H1 (cell line): ENCODE measurements at regions not wholly inside any gene's neighbourhood (a gene's known extent, or its start where the extent isn't known, plus 50 kb on each side); places are given as distances from the start of the nearest gene placed in this dataset.

Source experiments
- CTCF ChIA-PET: fragments of 300-600 bp; sonication (Branson Sonifier 250); formaldehyde crosslinking; loops from one replicate; lab custom pipeline; 2021; ENCODE audit not compliant: partially characterized antibody; lab: Charles Lee
- POLR2A ChIA-PET: fragments of 300-600 bp; sonication (Branson Sonifier 250); formaldehyde crosslinking; loops from one replicate; lab custom pipeline; 2021; ENCODE audit warnings: inconsistent platforms; ENCODE audit not compliant: partially characterized antibody; lab: Charles Lee
- DNase-seq, 2 experiments: peaks; one replicate each; pipeline versions ENCODE4 v3.0.0 to v3.0.0-alpha.2; 2010 to 2022; ENCODE audit warnings: low spot score in 2 of 2, low read depth in 1 of 2, mixed read lengths in 1 of 2
- FAIRE-seq: peaks from 2 replicates; lab custom pipeline; 2011; peaks lifted over from hg19 to GRCh38; lab: Jason Lieb, UNC
- H2AFZ ChIP-seq: 2 replicates; pipeline ENCODE4 v1.8.1; 2012; ENCODE audit warnings: low read length, inconsistent platforms
- H2AK5ac ChIP-seq: 2 replicates; pipeline ENCODE4 v1.6.1; 2013; ENCODE audit warnings: low read depth, low read length
- H2BK120ac ChIP-seq: replicated peaks from 2 replicates; pipeline ENCODE3; 2013; ENCODE audit warnings: low read depth, low read length, inconsistent platforms
- H2BK12ac ChIP-seq: 2 replicates; pipeline ENCODE4 v1.6.1; 2013; ENCODE audit warnings: low read depth, low read length
- H2BK15ac ChIP-seq: 2 replicates; pipeline ENCODE4 v1.6.1; 2013; ENCODE audit warnings: low read length
- H2BK20ac ChIP-seq: 2 replicates; pipeline ENCODE4 v1.6.1; 2013; ENCODE audit warnings: low read length
- H2BK5ac ChIP-seq: 2 replicates; pipeline ENCODE4 v1.6.1; 2013; ENCODE audit warnings: low read depth, low read length
- H3K14ac ChIP-seq: 2 replicates; pipeline ENCODE4 v1.6.1; 2013; ENCODE audit warnings: inconsistent platforms; ENCODE audit not compliant: insufficient read length
- H3K18ac ChIP-seq: 2 replicates; pipeline ENCODE4 v1.6.1; 2013; ENCODE audit warnings: low read length; ENCODE audit errors: extremely low read depth
- H3K23ac ChIP-seq: 2 replicates; pipeline ENCODE4 v1.6.1; 2013; ENCODE audit warnings: inconsistent platforms; ENCODE audit not compliant: insufficient read length
- H3K23me2 ChIP-seq: 2 replicates; pipeline ENCODE4 v1.6.1; 2013; ENCODE audit warnings: low read depth, low read length
- H3K27ac ChIP-seq: 2 replicates; pipeline ENCODE4 v1.6.1; 2011; ENCODE audit warnings: low read depth, low read length, inconsistent platforms
- H3K27me3 ChIP-seq, 4 experiments: replicated peaks in 1 of 4; 1 replicate in 1 of 4; 2 replicates in 3 of 4; pipeline versions ENCODE4 v1.6.1 to v1.8.1; 2011 to 2013; ENCODE audit warnings: low read length in 3 of 4, mild to moderate bottlenecking in 3 of 4, inconsistent platforms in 2 of 4, mixed read lengths in 2 of 4, moderate library complexity in 1 of 4; ENCODE audit not compliant: control insufficient read depth in 3 of 4, insufficient read depth in 3 of 4; ENCODE audit errors: extremely low read depth in 1 of 4
- H3K36me3 ChIP-seq, 4 experiments: 2 replicates each; pipeline versions ENCODE4 v1.6.1 to v1.8.1; 2011 to 2013; ENCODE audit warnings: mild to moderate bottlenecking in 4 of 4, low read length in 3 of 4, moderate library complexity in 2 of 4, control low read depth in 1 of 4, inconsistent platforms in 1 of 4; ENCODE audit not compliant: insufficient read depth in 4 of 4, control insufficient read depth in 2 of 4
- H3K4ac ChIP-seq: replicated peaks from 2 replicates; pipeline ENCODE3; 2013; ENCODE audit warnings: low read length, low read depth, mixed read lengths, inconsistent platforms; ENCODE audit not compliant: insufficient read length
- H3K4me1 ChIP-seq, 4 experiments: replicated peaks in 1 of 4; 1 replicate in 1 of 4; 2 replicates in 3 of 4; pipeline versions ENCODE4 v1.6.1 to v1.8.1; 2011 to 2013; ENCODE audit warnings: low read length in 3 of 4, inconsistent platforms in 2 of 4, mixed read lengths in 1 of 4; ENCODE audit not compliant: insufficient read depth in 4 of 4, control insufficient read depth in 3 of 4
- H3K4me2 ChIP-seq, 2 experiments: 2 replicates each; pipeline versions ENCODE4 v1.6.1 to v1.8.1; 2011 to 2013; ENCODE audit warnings: low read depth in 2 of 2, low read length in 2 of 2, control low read depth in 1 of 2, inconsistent platforms in 1 of 2, mild to moderate bottlenecking in 1 of 2; ENCODE audit not compliant: insufficient read depth in 1 of 2
- H3K4me3 ChIP-seq, 4 experiments: fragments of 200-600, 300-600 bp in 1 of 4; sonication (generic), shearing (Covaris generic), sonication (Bioruptor Twin) in 1 of 4; 2 replicates each; pipeline versions ENCODE4 v1.5.1 to v1.8.1; 2011 to 2016; ENCODE audit warnings: low read length in 4 of 4, low read depth in 3 of 4, control low read depth in 2 of 4, inconsistent platforms in 2 of 4, mild to moderate bottlenecking in 2 of 4, mixed read lengths in 1 of 4, moderate library complexity in 1 of 4; ENCODE audit not compliant: insufficient read depth in 2 of 4; ENCODE audit errors: extremely low read depth in 1 of 4
- H3K56ac ChIP-seq: replicated peaks from 2 replicates; pipeline ENCODE3; 2013; ENCODE audit warnings: low read depth, mild to moderate bottlenecking, mixed read lengths, low read length, inconsistent platforms; ENCODE audit not compliant: insufficient read length
- H3K79me1 ChIP-seq: 2 replicates; pipeline ENCODE4 v1.6.1; 2013; ENCODE audit warnings: low read depth, low read length, control low read depth
- H3K79me2 ChIP-seq, 2 experiments: 2 replicates each; pipeline versions ENCODE4 v1.6.1 to v1.8.1; 2012 to 2013; ENCODE audit warnings: low read length in 2 of 2, mild to moderate bottlenecking in 2 of 2, inconsistent platforms in 1 of 2; ENCODE audit not compliant: insufficient read depth in 2 of 2, control insufficient read depth in 1 of 2
- H3K9ac ChIP-seq, 4 experiments: replicated peaks in 1 of 4; 1 replicate in 1 of 4; 2 replicates in 3 of 4; pipeline versions ENCODE4 v1.6.1 to v1.8.1; 2011 to 2013; ENCODE audit warnings: low read depth in 3 of 4, low read length in 3 of 4, control low read depth in 2 of 4, mild to moderate bottlenecking in 2 of 4, moderate library complexity in 2 of 4, inconsistent platforms in 1 of 4; ENCODE audit errors: extremely low read depth in 1 of 4
- H3K9me3 ChIP-seq, 2 experiments: 2 replicates each; pipeline versions ENCODE4 v1.6.1 to v1.8.1; 2012 to 2013; ENCODE audit warnings: mild to moderate bottlenecking in 2 of 2, moderate library complexity in 2 of 2, control low read depth in 1 of 2, inconsistent platforms in 1 of 2, low read depth in 1 of 2, low read length in 1 of 2, mixed read lengths in 1 of 2; ENCODE audit not compliant: insufficient read depth in 2 of 2
- H4K20me1 ChIP-seq, 2 experiments: replicated peaks in 1 of 2; 2 replicates each; pipeline versions ENCODE3 to v1.8.1; 2011 to 2013; ENCODE audit warnings: inconsistent platforms in 2 of 2, low read length in 2 of 2, mild to moderate bottlenecking in 1 of 2; ENCODE audit not compliant: insufficient read depth in 2 of 2, control insufficient read depth in 1 of 2
- H4K5ac ChIP-seq: 2 replicates; pipeline ENCODE4 v1.6.1; 2013; ENCODE audit warnings: low read length, low read depth, mixed read lengths, inconsistent platforms; ENCODE audit not compliant: insufficient read length
- H4K8ac ChIP-seq: 2 replicates; pipeline ENCODE4 v1.8.0; 2013; ENCODE audit warnings: mild to moderate bottlenecking, moderate library complexity, low read length, inconsistent platforms; ENCODE audit not compliant: insufficient read depth; ENCODE audit errors: extremely low read depth
- H4K91ac ChIP-seq: replicated peaks from 2 replicates; pipeline ENCODE3; 2013; ENCODE audit warnings: low read length, mixed read lengths, inconsistent platforms; ENCODE audit not compliant: insufficient read length
- CHD2 ChIP-seq: IDR thresholded peaks from 2 replicates; pipeline ENCODE4 v1.6.1; 2012; ENCODE audit warnings: low read length, improper control_type of control experiment
- HDAC6 ChIP-seq: IDR thresholded peaks from one replicate; pipeline ENCODE4 v1.7.1; 2012; ENCODE audit warnings: low read depth, mild to moderate bottlenecking, inconsistent platforms, low read length, moderate library complexity
- KDM1A ChIP-seq: fragments of 200-600, 300-600 bp; sonication (generic); IDR thresholded peaks from 2 replicates; pipeline ENCODE4 v1.7.1; 2016; ENCODE audit warnings: mild to moderate bottlenecking, low read length, borderline replicate concordance
- POU5F1 ChIP-seq: IDR thresholded peaks from 2 replicates; pipeline ENCODE4 v1.6.1; 2011; ENCODE audit warnings: low read depth, mild to moderate bottlenecking, low read length, moderate library complexity
- SP2 ChIP-seq: IDR thresholded peaks from 2 replicates; pipeline ENCODE4 v1.6.1; 2012; ENCODE audit warnings: mild to moderate bottlenecking, low read length, inconsistent platforms
- SUZ12 ChIP-seq: fragments of 200-600 bp; sonication (generic); IDR thresholded peaks from 2 replicates; pipeline ENCODE4 v1.6.1; 2012; ENCODE audit warnings: mild to moderate bottlenecking, inconsistent platforms, low read length, moderate library complexity, mixed read lengths
- TAF7 ChIP-seq: optimal IDR thresholded peaks from 2 replicates; pipeline ENCODE3; 2011; ENCODE audit warnings: low read depth, mild to moderate bottlenecking, inconsistent platforms, low read length, moderate library complexity, borderline replicate concordance
- TEAD4 ChIP-seq: IDR thresholded peaks from 2 replicates; pipeline ENCODE4 v1.6.1; 2012; ENCODE audit warnings: low read depth, low read length, inconsistent platforms, mixed read lengths
- WGBS, 2 experiments: shearing (Covaris generic) in 1 of 2; methylation state at CpG; one replicate each; pipeline versions ENCODE4 v1.1.6 to v1.1.7; 2013 to 2015; ENCODE audit warnings: low lambda C conversion rate in 2 of 2, mixed read lengths in 2 of 2, inconsistent platforms in 1 of 2, low coverage in 1 of 2, missing lambda C conversion rate in 1 of 2; ENCODE audit not compliant: insufficient replicate concordance in 2 of 2, insufficient coverage in 1 of 2, insufficient read length in 1 of 2; ENCODE audit errors: extremely low coverage in 1 of 2, missing lambda C conversion rate in 1 of 2; 5-methylcytosine and 5-hydroxymethylcytosine counted together

GRCh38 chr3:4139462-4140140 lies 163.6 kb upstream of the SETMAR start:
- no peak overlapping the region for H4K91ac ChIP-seq
- POLR2A ChIA-PET, result no interaction called here

More at GRCh38 chr3:4139462-4140140, 163.6 kb upstream of the SETMAR start:
- WGBS, 2 experiments, result 86% methylated on average over 3 of the region's 3 CpGs; no CpG with 5 or more reads in 1 of the 2 experiments
- no peak overlapping the region for H3K14ac ChIP-seq
- no peaks in the 10 kb centered on the region for H3K79me1 ChIP-seq
- H3K4me1 ChIP-seq, result no peaks in the 10 kb centered on the region
- H3K9ac ChIP-seq, result no peak overlapping the region
- H3K23ac ChIP-seq, result no peak overlapping the region
- H3K4me2 ChIP-seq, result no peak overlapping the region
- no peak overlapping the region for H2BK5ac ChIP-seq
- H4K5ac ChIP-seq, result no peak overlapping the region
- no peaks in the 10 kb centered on the region for H3K23me2 ChIP-seq
- H3K18ac ChIP-seq, result no peak overlapping the region
- no peak overlapping the region for H4K8ac ChIP-seq
- H3K4me3 ChIP-seq, result no peak overlapping the region
- no peak overlapping the region for H2AFZ ChIP-seq
- H3K27me3 ChIP-seq, result no peaks in the 10 kb centered on the region
- no peak overlapping the region for H2BK20ac ChIP-seq
- H4K20me1 ChIP-seq, result no peaks in the 10 kb centered on the region
- H3K27ac ChIP-seq, result no peak overlapping the region
- H2AK5ac ChIP-seq, result no peak overlapping the region
- CTCF ChIA-PET, result no interaction called here
- H2BK120ac ChIP-seq, result no peak overlapping the region
- H3K4ac ChIP-seq, result no peak overlapping the region
- H3K9me3 ChIP-seq, result no peaks in the 10 kb centered on the region
- no peaks in the 10 kb centered on the region for H3K36me3 ChIP-seq
- no peak overlapping the region for H2BK12ac ChIP-seq
- DNase-seq (no peak), FAIRE-seq (no peak)
- H3K79me2 ChIP-seq, result no peaks in the 10 kb centered on the region
- no peak overlapping the region for H2BK15ac ChIP-seq
- TF ChIP-seq SUZ12, result no peak
- no peak for TF ChIP-seq TEAD4
- TF ChIP-seq HDAC6, result no peak
- TF ChIP-seq POU5F1, result no peak
- no peak for TF ChIP-seq TAF7
- TF ChIP-seq KDM1A, result no peak
- TF ChIP-seq CHD2, result no peak
- TF ChIP-seq SP2, result no peak
- no peak overlapping the region for H3K56ac ChIP-seq
